ENCODE measurements at regions not wholly inside any gene's neighbourhood (a gene's known extent, or its start where the extent isn't known, plus 50 kb on each side); places are given as distances from the start of the nearest gene placed in this dataset.

DNA sequence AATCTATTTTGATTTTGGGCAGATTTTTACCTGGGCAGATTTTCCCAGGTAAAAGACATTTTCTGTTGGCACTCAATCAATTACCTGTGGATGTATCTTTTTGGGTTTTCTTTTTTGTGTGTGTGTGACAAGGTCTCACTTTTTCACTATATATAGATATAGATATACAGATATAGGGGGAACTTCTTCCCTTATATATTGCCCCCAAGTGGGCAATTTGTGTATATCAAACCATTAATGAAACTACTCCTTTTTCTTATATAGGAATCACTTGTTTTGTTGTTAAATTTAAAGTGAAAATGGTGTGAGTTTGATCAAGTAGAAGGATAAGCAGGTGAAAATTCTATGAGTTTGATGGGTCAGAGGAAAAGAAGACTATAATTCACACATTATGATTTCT lies 1054.9 kb downstream of the NLGN4Y start:
- H3K4me3 ChIP-seq (ENCODE audit: low read depth, low read length): no peak overlapping the region
- no peak overlapping the region for H3K27ac ChIP-seq (ENCODE audit: low read depth, low read length)
- no peaks in the 10 kb centered on the region for H3K9me3 ChIP-seq (ENCODE audit: control insufficient read depth, insufficient read depth, low read length)
- no peaks in the 10 kb centered on the region for H3K27me3 ChIP-seq (ENCODE audit: control insufficient read depth, insufficient read depth, low read length)
- H3K36me3 ChIP-seq (ENCODE audit: control insufficient read depth, insufficient read depth, low read length): no peaks in the 10 kb centered on the region
- no peak for DNase-seq (ENCODE audit: low read depth in 4 of 6, low spot score in 6 of 6)
- no peaks in the 10 kb centered on the region for H3K4me1 ChIP-seq (ENCODE audit: control insufficient read depth, insufficient read depth, low read length)

GRCh38 chrY:15583111-15583510 lies 1058.8 kb downstream of the NLGN4Y start:
- no peaks in the 10 kb centered on the region for H3K4me1 ChIP-seq (ENCODE audit: control insufficient read depth, insufficient read depth, low read length)
- H3K9me3 ChIP-seq (ENCODE audit: control insufficient read depth, insufficient read depth, low read length): no peaks in the 10 kb centered on the region
- no CpG with 5 or more reads among the region's 2 CpGs for WGBS (ENCODE audit: insufficient coverage)
- H3K4me3 ChIP-seq (ENCODE audit: low read depth, low read length): no peak overlapping the region
- H3K27ac ChIP-seq (ENCODE audit: low read depth, low read length): no peak overlapping the region
- no peaks in the 10 kb centered on the region for H3K27me3 ChIP-seq (ENCODE audit: control insufficient read depth, insufficient read depth, low read length)
- no peaks in the 10 kb centered on the region for H3K36me3 ChIP-seq (ENCODE audit: control insufficient read depth, insufficient read depth, low read length)
- no peak for DNase-seq (ENCODE audit: low read depth in 4 of 6, low spot score in 6 of 6)

DNA sequence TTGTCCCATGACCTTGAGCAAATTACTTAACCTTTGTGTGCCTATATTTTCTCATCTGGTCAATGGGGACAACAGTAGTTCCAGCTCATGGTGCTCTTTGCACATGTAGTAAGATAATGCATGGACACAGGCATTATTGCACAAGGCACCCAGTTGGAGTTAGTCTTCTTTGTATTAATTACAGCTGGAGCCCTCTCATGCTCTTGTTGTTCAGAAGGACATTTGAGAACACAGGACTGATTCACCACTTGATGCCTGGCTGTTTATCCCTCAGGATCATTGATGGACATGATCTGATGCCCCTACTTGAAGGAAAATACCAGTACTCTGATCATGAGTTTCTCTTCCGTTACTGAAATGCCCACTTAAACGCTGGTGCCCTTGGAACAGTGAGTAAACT lies 1068.6 kb downstream of the NLGN4Y start:
- Histone ChIP-seq H3K4me1 (ENCODE audit: control insufficient read depth, insufficient read depth, low read length) (no peaks in the 10 kb centered on the region), H3K4me3 (ENCODE audit: low read depth, low read length) (no peak overlapping the region), H3K36me3 (ENCODE audit: control insufficient read depth, insufficient read depth, low read length) (no peaks in the 10 kb centered on the region), H3K9me3 (ENCODE audit: control insufficient read depth, insufficient read depth, low read length) (no peaks in the 10 kb centered on the region), H3K27me3 (ENCODE audit: control insufficient read depth, insufficient read depth, low read length) (no peaks in the 10 kb centered on the region), H3K27ac (ENCODE audit: low read depth, low read length) (no peak overlapping the region)
- WGBS (ENCODE audit: insufficient coverage): no CpG with 5 or more reads among the region's 2 CpGs
- no peak for DNase-seq (ENCODE audit: low read depth in 4 of 6, low spot score in 6 of 6)

GRCh38 chrY:15593476-15594160 lies 1069.3 kb downstream of the NLGN4Y start:
- DNase-seq (ENCODE audit: low read depth in 4 of 6, low spot score in 6 of 6): no peak
- H3K27ac ChIP-seq (ENCODE audit: low read depth, low read length): no peak overlapping the region
- H3K27me3 ChIP-seq (ENCODE audit: control insufficient read depth, insufficient read depth, low read length): no peaks in the 10 kb centered on the region
- no peak overlapping the region for H3K4me3 ChIP-seq (ENCODE audit: low read depth, low read length)
- no CpG with 5 or more reads among the region's 4 CpGs for WGBS (ENCODE audit: insufficient coverage)
- H3K36me3 ChIP-seq (ENCODE audit: control insufficient read depth, insufficient read depth, low read length): no peaks in the 10 kb centered on the region
- no peaks in the 10 kb centered on the region for H3K4me1 ChIP-seq (ENCODE audit: control insufficient read depth, insufficient read depth, low read length)
- H3K9me3 ChIP-seq (ENCODE audit: control insufficient read depth, insufficient read depth, low read length): no peaks in the 10 kb centered on the region

- Histone ChIP-seq H3K27ac (ENCODE audit: low read depth, low read length) (no peak overlapping the region), H3K4me1 (ENCODE audit: control insufficient read depth, insufficient read depth, low read length) (no peaks in the 10 kb centered on the region), H3K4me3 (ENCODE audit: low read depth, low read length) (no peak overlapping the region), H3K36me3 (ENCODE audit: control insufficient read depth, insufficient read depth, low read length) (no peaks in the 10 kb centered on the region), H3K9me3 (ENCODE audit: control insufficient read depth, insufficient read depth, low read length) (no peaks in the 10 kb centered on the region), H3K27me3 (ENCODE audit: control insufficient read depth, insufficient read depth, low read length) (no peaks in the 10 kb centered on the region)
- whole genome bisulfite sequencing (ENCODE audit: insufficient coverage): no CpG with 5 or more reads among the region's 3 CpGs
- no peak for DNase-seq (ENCODE audit: low read depth in 4 of 6, low spot score in 6 of 6)
Observed at GRCh38 chrY:15594179-15594578, 1069.8 kb downstream of the NLGN4Y start.

GRCh38 chrY:15600565-15600964 lies 1076.2 kb downstream of the NLGN4Y start:
- WGBS (ENCODE audit: insufficient coverage): no CpG with 5 or more reads among the region's 3 CpGs
- Histone ChIP-seq H3K4me3 (ENCODE audit: low read depth, low read length) (no peak overlapping the region), H3K36me3 (ENCODE audit: control insufficient read depth, insufficient read depth, low read length) (no peaks in the 10 kb centered on the region), H3K9me3 (ENCODE audit: control insufficient read depth, insufficient read depth, low read length) (no peaks in the 10 kb centered on the region), H3K27me3 (ENCODE audit: control insufficient read depth, insufficient read depth, low read length) (no peaks in the 10 kb centered on the region), H3K27ac (ENCODE audit: low read depth, low read length) (no peak overlapping the region), H3K4me1 (ENCODE audit: control insufficient read depth, insufficient read depth, low read length) (no peaks in the 10 kb centered on the region)
- DNase-seq (ENCODE audit: low read depth in 4 of 6, low spot score in 6 of 6): no peak

- no peak for DNase-seq (ENCODE audit: low read depth in 4 of 6, low spot score in 6 of 6)
- no peak overlapping the region for H3K4me3 ChIP-seq (ENCODE audit: low read depth, low read length)
- H3K4me1 ChIP-seq (ENCODE audit: control insufficient read depth, insufficient read depth, low read length): no peaks in the 10 kb centered on the region
- no peaks in the 10 kb centered on the region for H3K9me3 ChIP-seq (ENCODE audit: control insufficient read depth, insufficient read depth, low read length)
- no peaks in the 10 kb centered on the region for H3K36me3 ChIP-seq (ENCODE audit: control insufficient read depth, insufficient read depth, low read length)
- H3K27ac ChIP-seq (ENCODE audit: low read depth, low read length): no peak overlapping the region
- no peaks in the 10 kb centered on the region for H3K27me3 ChIP-seq (ENCODE audit: control insufficient read depth, insufficient read depth, low read length)
Observed at GRCh38 chrY:15624370-15624769, 1100.0 kb downstream of the NLGN4Y start.

DNA sequence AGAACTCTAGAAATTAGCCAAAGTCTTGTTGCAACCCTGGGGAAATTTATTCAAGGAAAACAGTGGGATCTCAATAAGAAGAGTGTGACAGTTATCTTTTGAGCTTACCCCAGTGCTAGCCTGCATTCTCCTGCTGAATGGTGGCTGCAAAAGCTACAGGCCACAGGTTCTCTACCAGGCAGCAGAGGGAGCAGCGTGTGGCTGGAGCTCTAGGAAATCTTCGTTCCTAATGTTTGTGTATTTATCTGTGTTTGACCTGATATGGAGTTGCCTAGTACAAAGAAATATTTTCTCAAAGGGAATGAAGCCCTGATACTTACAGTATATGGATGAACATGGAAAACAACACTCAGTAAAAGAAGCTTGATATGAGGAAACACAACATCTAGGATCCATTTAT lies 1100.6 kb downstream of the NLGN4Y start:
- no peak for DNase-seq (ENCODE audit: low read depth in 4 of 6, low spot score in 6 of 6)
- Histone ChIP-seq H3K36me3 (ENCODE audit: control insufficient read depth, insufficient read depth, low read length) (no peaks in the 10 kb centered on the region), H3K27me3 (ENCODE audit: control insufficient read depth, insufficient read depth, low read length) (no peaks in the 10 kb centered on the region), H3K9me3 (ENCODE audit: control insufficient read depth, insufficient read depth, low read length) (no peaks in the 10 kb centered on the region), H3K4me3 (ENCODE audit: low read depth, low read length) (no peak overlapping the region), H3K27ac (ENCODE audit: low read depth, low read length) (no peak overlapping the region), H3K4me1 (ENCODE audit: control insufficient read depth, insufficient read depth, low read length) (no peaks in the 10 kb centered on the region)
- WGBS (ENCODE audit: insufficient coverage): no CpG with 5 or more reads among the region's 2 CpGs

DNA sequence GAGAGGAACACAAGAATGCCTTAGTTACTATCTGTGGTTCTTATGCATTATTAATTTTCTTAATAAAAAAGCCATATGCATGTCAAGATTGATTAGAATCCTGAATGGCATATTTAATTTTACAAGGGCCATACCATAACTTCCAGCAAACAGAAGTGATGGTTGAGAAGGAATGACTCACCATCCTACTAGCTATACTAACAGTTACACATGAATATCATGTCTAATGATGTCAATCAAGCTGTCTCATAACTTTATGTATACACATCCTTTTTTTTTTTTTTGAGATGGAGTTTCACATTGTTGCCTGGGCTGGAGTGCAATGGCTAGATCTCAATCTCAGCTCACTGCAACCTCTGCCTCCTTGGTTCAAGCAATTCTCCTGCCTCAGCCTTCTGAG lies 1123.9 kb downstream of the NLGN4Y start:
- Histone ChIP-seq H3K4me3 (ENCODE audit: low read depth, low read length) (no peak overlapping the region), H3K27me3 (ENCODE audit: control insufficient read depth, insufficient read depth, low read length) (no peaks in the 10 kb centered on the region), H3K4me1 (ENCODE audit: control insufficient read depth, insufficient read depth, low read length) (no peaks in the 10 kb centered on the region), H3K27ac (ENCODE audit: low read depth, low read length) (no peak overlapping the region), H3K36me3 (ENCODE audit: control insufficient read depth, insufficient read depth, low read length) (no peaks in the 10 kb centered on the region), H3K9me3 (ENCODE audit: control insufficient read depth, insufficient read depth, low read length) (no peaks in the 10 kb centered on the region)
- no peak for DNase-seq (ENCODE audit: low read depth in 4 of 6, low spot score in 6 of 6)

- WGBS (ENCODE audit: insufficient coverage): no CpG with 5 or more reads among the region's 2 CpGs
- H3K4me1 ChIP-seq (ENCODE audit: control insufficient read depth, insufficient read depth, low read length): no peaks in the 10 kb centered on the region
- no peaks in the 10 kb centered on the region for H3K36me3 ChIP-seq (ENCODE audit: control insufficient read depth, insufficient read depth, low read length)
- H3K4me3 ChIP-seq (ENCODE audit: low read depth, low read length): no peak overlapping the region
- no peak for DNase-seq (ENCODE audit: low read depth in 4 of 6, low spot score in 6 of 6)
- H3K9me3 ChIP-seq (ENCODE audit: control insufficient read depth, insufficient read depth, low read length): no peaks in the 10 kb centered on the region
- no peak overlapping the region for H3K27ac ChIP-seq (ENCODE audit: low read depth, low read length)
- H3K27me3 ChIP-seq (ENCODE audit: control insufficient read depth, insufficient read depth, low read length): no peaks in the 10 kb centered on the region
Observed at GRCh38 chrY:15650056-15650455, 1125.7 kb downstream of the NLGN4Y start.
